Left cardiac atrium (tissue), 4 donors: ENCODE measurements at regions not wholly inside any gene's neighbourhood (a gene's known extent, or its start where the extent isn't known, plus 50 kb on each side); places are given as distances from the start of the nearest gene placed in this dataset.
"Not testable (repeated sequence)": the region's sequence is repeated elsewhere in the genome, so short reads cannot be mapped to it uniquely, and the experiment has no call there.

Experiments
- ATAC-seq, 2 donors: fragments of 200-7000 bp; cut with Tn5 transposase; one replicate each; pipeline ENCODE4 v1.9.1; 2020; ENCODE audit warnings: mild to moderate bottlenecking in 2 of 2, moderate library complexity in 2 of 2
- DNase-seq: peaks from one replicate; pipeline ENCODE4 v3.0.0-alpha.2; 2020
- intact Hi-C, 2 donors: fragments of 100-400 bp; cut with DNase I; formaldehyde crosslinking; loops; one replicate each; pipeline versions ENCODE4 v1.14.1 to v1.15.1; 2022 to 2023
- donor health status: DM: no; HTN: yes; CAD: no.
- donor health status: DM: no; HTN: yes; CAD: no; lungs with severe emphysema.
- donor health status: DM: yes; HTN: yes; CAD: no.
- donor health status: Dilated cardiomyopathy.

DNA sequence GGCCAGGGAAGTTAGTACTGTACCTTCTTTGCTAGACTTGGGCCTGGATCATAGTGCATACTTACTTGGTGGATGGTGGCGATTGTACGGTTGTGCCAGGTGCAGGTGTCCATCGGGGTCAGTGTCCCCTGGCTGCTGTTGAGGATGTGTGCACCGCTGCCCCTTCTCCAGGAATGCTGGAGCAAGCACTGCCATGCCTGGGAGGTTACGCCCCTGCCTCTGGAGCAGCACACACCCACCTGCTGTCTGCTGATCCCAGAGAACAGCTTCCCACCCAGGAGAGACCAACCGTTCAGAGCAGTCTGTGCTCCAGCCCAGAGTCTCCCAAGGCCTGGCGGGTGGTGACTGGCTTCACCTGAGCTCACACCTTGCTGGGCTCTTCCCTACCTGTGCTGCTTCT, 286.8 kb upstream of the HS6ST1 start:
- ATAC-seq: no peak
- intact Hi-C loops: no loop called here
- DNase-seq: no peak

- ATAC-seq: no peak
- intact Hi-C loops: no loop called here
- DNase-seq: no peak
These were observed 287.3 kb upstream of the HS6ST1 start for GRCh38 chr2:128605931-128606330.

DNA sequence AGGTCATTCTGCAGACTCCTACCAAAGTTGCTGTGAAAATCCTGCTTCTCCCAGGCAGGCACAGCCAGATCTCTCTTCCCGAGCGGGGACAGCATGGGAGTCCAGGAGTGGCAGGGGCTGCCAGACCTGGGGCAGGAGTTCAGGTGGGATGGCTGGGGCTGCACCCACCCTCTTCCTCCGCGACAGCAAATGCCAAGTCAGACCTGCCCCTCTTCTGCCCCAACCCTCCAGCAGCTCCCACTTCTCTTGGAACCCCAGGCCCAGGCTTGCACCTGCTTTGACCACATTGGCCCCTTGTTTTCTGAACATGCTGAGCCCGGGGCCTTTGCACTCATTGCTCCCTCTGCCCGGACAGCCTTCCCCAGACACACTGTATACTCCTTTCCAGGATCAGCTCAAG, 288.2 kb upstream of the HS6ST1 start:
- intact Hi-C loops: no loop called here
- no peak for DNase-seq
- no peak for ATAC-seq

DNA sequence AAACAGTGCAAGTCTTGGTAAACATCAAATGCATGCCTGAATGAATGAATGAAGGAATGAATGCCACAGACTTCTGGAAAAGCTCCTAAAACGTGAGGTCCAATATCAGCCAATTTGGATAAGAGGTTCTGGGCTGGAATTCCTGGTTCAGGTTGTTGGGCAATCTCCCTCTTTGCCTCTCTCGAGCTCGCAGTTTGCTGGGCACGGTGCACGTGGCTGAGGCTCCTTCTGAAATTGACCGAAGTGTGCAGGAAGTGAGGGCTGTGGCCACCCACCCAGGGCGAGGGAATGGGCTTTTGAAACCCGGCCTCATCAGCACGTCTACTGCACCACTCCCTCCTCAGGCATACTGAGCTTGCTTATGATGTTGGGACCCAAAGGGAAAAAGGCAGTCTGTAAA, 288.8 kb upstream of the HS6ST1 start:
- intact Hi-C loops: no loop called here
- DNase-seq (no peak), ATAC-seq (peak in 1 of 2 donors; percentile 78)

GRCh38 chr2:128607911-128608506, 289.3 kb upstream of the HS6ST1 start:
- intact Hi-C loops: no loop called here
- peak; percentile 17 to 51 for ATAC-seq
- DNase-seq: no peak

DNA sequence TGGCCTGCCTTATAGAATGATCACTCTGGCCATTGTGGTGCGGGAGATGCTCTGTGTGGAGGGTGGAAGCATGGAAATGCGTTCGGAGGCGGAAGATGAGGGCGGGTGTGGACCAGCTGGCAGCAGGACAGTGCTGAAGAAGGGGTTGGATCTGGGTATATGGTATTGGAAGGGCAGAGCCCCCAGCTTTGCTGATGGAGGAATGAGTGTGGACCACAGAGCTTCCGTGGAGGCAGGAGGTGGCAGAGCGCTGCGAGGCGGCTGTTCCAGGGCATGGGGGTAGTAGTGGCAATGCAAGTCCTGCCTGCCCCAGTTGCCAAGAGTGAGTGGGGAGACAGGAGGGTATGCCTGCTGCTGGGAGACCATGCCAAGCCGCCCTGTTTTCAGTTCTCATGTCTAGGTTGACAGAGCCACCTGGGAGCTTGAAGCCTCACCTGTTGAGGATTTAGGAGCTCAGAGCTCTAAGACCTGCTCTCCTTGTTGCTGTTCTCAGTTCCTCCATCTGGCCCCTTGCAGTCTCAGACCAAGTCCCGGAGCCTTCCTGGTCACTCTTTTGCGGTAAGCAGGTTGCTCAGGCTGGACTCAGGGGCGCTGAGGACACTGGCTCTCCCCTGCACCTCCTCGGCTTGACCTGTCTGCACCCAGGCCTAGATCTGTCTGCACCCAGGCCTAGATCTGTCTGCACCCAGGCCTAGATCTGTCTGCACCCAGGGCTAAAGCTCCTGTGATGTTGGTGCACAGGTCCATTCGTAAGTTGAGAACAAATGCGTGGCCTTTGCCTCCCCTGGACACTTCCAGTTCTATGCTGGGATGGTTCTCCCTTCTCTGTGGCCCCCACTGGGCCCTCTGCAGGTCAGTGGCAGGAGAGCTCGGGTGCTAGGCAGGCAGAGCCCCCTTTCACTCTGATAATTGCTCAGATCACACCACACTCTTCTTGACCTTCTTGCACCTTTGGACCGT, 290.5 kb upstream of the HS6ST1 start:
- no peak for DNase-seq
- no peak for ATAC-seq
- intact Hi-C loops: no loop called here

DNA sequence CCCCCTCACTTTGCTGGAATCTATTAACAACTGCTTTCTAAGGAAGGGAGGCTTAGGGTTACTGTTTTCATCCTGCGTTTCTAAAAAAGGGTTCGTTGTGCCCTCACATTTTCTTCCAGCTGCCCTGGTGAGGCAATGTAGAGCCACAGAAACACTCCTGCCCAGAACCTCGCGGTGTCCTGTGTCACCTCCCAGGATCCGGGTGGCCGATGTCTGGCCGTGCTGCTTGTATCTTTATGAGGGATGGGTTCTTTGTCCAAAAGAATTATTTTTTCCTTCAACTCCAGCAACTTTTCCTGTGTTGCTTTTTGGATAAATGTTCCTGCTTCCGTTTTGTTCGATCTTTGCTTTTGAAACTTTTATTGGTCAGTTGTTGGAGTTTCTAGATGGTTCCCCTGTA, 291.8 kb upstream of the HS6ST1 start:
- intact Hi-C loops: no loop called here
- no peak for DNase-seq
- no peak for ATAC-seq

DNA sequence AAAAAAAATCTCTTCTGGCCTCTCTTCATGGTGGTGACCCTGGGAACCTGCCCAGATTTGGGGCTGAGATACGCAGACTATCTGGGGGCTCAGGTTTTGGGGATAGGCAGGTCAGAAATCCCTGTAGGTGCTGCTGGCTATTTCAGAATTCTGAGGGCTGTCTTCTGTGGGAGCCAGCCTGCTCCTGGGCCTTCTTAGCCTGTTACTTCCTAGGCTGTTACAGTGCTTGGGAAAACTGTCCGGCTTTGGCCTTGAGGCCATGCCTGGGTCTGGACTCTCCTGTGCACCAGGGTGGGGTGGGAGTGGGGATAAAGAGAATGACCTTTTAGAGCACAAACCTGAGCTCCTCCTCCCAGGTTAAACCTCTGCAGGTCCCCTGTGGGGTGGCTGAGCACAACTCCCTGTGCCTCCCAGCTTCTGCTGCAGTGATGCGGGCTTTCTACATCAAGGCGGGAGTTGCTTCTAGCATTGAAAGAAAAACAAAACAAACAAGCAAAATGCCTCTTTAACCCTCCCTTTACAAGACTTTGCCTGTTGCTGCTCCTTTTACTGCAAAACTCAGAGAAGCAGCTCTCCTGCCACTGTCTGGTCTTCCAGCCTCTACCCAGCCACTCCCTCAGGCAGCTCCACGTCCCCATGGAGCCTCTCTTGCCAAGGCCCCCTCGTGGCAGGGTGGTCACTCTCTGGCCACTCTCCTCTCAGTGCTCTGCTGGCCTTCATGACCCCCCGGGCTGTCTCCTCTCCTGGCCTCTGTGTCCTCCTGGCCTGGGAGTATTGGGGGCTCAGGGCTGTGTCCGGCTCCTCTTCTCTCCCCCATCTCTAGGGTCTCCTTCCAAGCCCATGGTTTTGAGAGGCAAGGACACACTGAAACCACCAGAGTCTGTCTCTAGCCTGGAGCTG, 293.0 kb upstream of the HS6ST1 start:
- intact Hi-C loops: no loop called here
- no peak for ATAC-seq
- no peak for DNase-seq

DNA sequence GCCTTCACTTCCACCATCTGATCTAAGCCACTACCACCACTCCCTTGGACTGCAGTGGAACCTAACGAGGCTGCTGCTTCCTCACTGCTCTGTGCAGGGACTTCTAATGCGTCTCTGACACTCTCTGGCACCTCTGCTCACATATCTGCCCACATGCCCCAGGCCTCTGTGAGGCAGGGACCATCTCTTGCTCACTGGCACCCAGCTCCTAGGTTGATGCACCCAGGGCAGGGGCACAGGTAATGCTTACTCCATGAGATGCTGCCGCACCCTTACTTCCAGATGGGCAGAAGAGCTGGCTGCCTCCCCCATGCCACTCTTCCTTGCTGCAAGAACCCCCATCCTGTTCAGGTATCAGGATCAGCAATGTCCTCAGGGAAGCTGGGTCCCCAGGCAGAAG, 294.0 kb upstream of the HS6ST1 start:
- intact Hi-C loops: no loop called here
- ATAC-seq: no peak
- no peak for DNase-seq

- ATAC-seq (no peak), DNase-seq (no peak)
- intact Hi-C loops: no loop called here
These were observed 294.7 kb upstream of the HS6ST1 start for GRCh38 chr2:128613351-128613750.

DNA sequence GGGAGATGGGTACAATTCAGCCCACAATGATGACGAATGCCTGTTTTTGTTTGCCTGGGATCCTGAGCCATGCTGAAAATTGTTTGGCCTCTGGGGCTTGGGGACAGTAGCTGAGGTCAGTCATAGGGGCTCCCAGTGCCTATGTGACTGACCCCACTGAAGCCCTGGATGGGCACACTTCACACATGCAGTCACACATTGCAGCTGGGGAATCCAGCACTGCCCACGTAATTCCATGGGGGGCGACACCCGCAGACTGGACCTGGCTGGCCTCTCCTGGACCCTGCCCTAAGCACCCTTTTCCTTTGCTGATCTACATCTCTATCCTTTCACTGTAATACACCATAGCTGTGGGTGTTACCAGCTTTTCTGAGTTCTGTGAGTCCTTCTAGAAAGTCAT, 295.2 kb upstream of the HS6ST1 start:
- ATAC-seq (no peak), DNase-seq (no peak)
- intact Hi-C loops: no loop called here

GRCh38 chr2:128614907-128615306, 296.2 kb upstream of the HS6ST1 start:
- DNase-seq, ATAC-seq: not testable (repeated sequence)

DNA sequence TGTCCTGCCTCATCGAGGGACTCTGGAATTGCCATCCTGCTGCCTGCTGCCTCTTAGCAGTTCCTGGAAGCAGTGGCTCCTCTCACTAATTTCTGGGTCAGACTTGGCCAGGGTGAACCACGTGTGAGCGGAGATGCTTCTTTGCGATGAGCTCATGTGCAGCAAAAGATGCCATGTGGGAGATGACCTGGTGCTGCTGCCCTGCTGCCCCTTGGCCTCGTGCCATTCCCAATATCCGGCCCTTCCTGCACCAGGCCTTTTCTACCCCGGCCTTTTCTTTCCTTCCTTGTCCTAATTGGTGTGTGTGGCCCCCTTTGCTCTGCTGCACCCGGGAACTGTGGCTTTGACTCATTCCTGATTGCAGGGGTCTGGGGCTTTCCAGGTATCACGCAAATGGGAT, 296.9 kb upstream of the HS6ST1 start:
- intact Hi-C loops: no loop called here
- ATAC-seq (no peak), DNase-seq (no peak)

More at GRCh38 chr2:128614907-128615306, 296.2 kb upstream of the HS6ST1 start:
- intact Hi-C loops: not testable (repeated sequence)

DNA sequence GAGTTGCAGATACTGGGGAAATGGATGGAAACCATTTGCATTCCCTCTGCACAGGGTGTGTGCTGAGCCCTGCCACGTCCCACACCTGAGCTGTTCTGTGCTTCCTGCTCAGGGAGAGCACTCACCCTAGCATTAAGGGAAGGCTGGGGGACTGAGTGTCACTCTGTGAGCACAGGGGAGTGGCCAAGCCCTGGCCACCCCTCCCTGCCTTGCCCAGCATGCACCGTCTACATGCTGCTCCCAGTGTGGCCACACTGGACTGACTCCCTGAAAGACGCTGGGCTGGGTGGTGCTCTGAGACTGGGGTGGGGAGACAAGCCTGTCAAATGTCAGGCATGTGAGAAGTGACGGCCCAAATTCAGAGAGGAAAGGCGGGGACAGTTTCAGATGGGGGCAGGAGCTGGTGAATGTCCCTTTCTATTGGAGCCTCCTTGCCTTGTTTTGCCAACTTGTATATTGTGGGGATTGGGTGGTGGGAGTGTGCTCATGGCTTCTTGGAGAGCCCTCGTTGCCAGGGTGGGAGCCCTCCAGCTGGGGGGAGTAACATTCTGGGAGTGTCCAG, 298.4 kb upstream of the HS6ST1 start:
- intact Hi-C loops: no loop called here
- ATAC-seq (no peak), DNase-seq (no peak)

DNA sequence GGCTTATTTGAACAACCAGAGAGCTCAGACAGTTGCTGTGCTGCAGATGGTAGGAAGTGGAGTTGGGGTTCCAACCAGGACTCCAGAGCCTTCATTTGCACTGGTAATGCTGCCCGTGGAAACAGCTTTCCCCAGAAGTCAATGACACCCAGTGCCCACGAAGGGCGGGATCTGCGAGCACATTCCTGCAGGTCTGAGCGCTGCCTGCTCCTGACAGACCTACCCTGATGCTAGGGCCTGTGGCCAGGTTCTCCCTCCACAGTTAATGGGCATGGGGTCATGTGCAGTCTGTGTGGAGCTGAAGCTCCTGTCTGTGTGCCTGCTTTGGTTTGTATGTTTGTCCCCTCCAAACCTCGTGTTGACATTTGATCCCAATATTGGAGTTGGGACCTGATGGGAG, 299.0 kb upstream of the HS6ST1 start:
- DNase-seq (no peak), ATAC-seq (no peak)
- intact Hi-C loops: no loop called here

DNA sequence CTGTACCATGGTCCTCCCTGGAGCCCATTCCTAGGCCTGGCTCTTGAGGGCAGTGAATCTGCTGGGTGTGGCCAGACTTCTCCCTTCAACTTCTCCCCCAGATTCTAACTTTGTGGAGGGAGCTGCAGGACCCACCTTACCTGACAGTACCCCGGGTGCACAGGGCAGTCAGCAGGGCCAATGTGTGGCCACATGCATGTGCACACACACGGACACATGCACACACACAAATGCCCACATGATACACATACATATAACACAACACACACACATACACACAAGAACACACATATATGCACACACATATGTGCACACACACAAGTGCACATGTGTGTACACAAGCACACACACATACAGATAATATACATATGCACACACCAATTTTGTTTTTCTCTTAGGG, 300.0 kb upstream of the HS6ST1 start:
- no peak for ATAC-seq
- intact Hi-C loops: no loop called here
- no peak for DNase-seq

DNA sequence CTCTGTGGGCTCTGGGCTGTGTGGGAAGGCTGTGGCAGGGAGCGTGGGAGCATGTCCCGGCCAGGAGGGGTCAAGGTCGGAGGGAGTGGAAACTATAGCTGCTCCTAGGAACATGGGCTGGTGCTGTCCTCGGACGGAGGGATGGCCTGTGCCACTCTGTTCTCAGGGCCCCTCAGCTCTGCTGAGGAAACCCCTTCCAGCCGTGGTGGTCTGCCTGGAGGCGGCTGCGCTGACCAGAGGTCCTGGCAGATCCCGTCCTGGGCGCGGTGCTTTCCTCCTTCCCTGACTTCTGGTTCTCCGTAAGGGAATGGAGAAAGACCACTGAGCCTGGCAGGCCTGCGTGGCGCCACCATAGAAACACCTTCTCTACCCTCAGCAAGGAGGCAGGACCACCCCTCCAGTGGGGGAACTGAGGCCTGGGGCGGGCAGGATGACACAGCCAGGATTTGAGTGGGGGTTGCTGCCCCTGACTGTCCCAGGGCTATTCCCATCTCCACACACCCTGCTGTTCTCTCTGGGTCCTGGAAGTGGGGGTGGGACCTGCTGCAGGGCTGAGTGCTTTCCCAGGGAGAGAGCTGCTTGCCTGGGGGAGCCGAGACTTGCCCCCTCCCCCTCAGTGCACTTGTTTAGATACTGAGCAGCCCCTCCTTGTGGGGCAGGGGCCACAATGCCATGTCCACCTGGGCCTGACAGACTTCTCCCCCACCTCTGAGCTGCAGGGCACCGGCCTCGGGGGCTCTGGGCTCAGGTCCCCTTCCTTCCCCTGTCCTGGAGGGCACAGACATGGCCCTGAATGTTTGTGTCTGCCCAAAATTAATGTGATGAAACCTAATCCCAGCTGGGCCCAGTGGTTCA, 301.0 kb upstream of the HS6ST1 start:
- no peak for ATAC-seq
- intact Hi-C loops: no loop called here
- DNase-seq: no peak

DNA sequence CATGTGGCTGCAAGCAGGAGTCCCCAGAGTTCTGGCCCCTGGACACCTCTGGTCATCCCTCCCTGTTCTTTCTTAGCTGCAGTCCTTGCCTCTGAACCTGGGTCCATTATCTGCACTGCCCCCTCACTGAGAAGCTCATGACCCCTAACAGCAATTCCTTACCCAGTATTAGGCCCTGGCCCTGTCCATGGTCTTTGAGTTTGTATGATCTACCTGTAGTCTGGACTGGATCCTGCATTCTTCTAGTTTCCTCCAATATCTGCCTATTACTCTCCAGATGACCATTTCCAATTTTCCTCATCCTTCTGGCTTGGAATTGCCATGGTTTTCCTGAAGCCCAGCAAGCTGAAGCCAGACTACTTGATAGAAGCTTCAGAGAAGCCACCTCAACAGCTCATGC, 302.4 kb upstream of the HS6ST1 start:
- intact Hi-C loops: no loop called here
- ATAC-seq (no peak), DNase-seq (no peak)

DNA sequence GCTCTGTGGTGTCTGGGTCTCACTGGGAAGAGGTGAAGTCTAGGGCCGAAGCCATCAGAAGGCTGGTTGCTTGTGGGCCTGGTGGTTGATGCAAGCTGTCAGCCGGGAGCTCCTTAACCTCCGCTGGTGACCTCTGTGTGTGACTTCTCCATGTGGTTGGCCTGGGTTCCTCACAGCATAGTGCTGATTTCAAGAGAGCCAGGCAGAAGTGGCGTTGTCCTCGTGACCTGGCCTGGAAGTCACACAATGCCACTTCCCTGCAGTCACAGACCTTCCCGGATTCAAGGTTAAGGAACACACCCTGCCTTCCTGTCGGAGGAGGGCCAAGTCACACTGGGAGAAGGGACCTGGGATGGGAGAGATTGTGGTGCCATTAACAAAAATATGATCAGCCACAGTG, 303.7 kb upstream of the HS6ST1 start:
- intact Hi-C loops: no loop called here
- ATAC-seq (peak; percentile 30 to 34), DNase-seq (peak; percentile 41)
